ENCODE measurements at regions not wholly inside any gene's neighbourhood (a gene's known extent, or its start where the extent isn't known, plus 50 kb on each side); places are given as distances from the start of the nearest gene placed in this dataset.
A peak's percentile ranks its signal among the peaks of the same experiment; 100 is the strongest.

DNA sequence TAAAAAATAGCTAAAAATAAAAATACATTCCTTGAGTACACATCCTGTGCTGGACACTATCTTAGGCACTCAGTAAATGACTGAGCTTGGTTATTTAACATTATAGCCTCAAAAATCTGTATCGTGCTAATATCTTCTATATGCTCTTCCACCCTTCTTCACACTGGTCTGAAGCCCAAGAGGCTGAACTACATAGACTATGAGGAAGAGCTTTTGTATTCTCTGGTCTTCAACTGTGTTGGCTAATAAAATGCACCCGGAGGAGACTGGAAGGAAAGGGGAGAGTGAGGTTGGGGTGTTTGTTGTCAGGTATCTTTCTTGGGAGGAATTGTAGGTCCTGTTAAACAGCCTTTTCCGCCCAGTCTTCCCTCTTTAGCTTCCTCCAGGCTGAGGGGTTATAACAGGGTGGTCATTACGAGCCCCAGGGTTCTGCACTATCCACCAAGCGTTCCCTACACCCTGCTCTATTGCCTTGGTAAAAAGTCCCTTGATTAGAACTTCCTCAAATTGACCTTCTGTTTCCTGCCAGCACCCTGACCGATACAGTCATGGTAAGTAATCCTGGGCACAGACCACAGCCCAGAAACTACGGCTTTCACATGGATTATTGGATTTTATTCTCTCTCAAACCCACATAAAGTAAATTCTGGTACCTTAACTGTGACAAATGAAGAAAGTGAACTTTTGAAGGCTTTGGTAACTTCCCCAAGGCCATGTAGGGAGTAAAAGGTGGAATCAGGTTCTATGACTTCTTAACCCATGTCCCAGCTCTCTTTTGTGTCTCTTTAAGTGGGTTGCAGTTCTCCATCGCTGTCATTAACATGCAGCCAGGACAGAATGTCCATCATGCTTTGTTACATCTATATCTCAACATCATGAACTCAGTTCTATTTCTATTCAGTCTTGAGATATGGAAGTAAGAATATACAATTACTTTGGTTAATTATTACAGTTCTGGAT is 71.3 kb downstream of the PTHLH start:
- H2BK5ac ChIP-seq (ENCODE audit: low read depth, low read length, poor library complexity, severe bottlenecking), result no peak overlapping the region
- H3K4ac ChIP-seq (ENCODE audit: low read depth, low read length), result no peak overlapping the region; the same call in 1 of the 2 replicates
- H4K20me1 ChIP-seq (ENCODE audit: insufficient read depth, low read length), result no peaks in the 10 kb centered on the region
- intact Hi-C loops (cut with micrococcal nuclease), result no loop called here
- no peak overlapping the region for H4K8ac ChIP-seq (ENCODE audit: low read depth in 2 of 2, low read length in 2 of 2)
- no peaks in the 10 kb centered on the region; the same call in 1 of the 2 replicates for H3K9me1 ChIP-seq (ENCODE audit: insufficient read depth, low read length)
- ChIA-PET POLR2A (ENCODE audit: unreplicated experiment) (no interaction called here), CTCF (no interaction called here)
- H3K56ac ChIP-seq (ENCODE audit: extremely low read depth, insufficient read depth, low read length), result no peak overlapping the region
- H3K23ac ChIP-seq (ENCODE audit: low read depth, low read length), result no peak overlapping the region
- BruUV-seq (replicated peaks), result no TSS peak
- no peak overlapping the region for H4K5ac ChIP-seq (ENCODE audit: low read depth, low read length)
- no peak overlapping the region for H3K4me2 ChIP-seq (ENCODE audit: low read depth, low read length)
- H3K14ac ChIP-seq (replicated peaks; ENCODE audit: low read depth, low read length), result no peak overlapping the region
- dilution Hi-C loops (cut with HindIII; ENCODE audit: low sequenced_read_pairs, unreplicated experiment), result no loop called here
- H2AK5ac ChIP-seq (ENCODE audit: low read depth, low read length), result peak overlapping the region; percentile 52
- no peak overlapping the region for H3K4me3 ChIP-seq (ENCODE audit: insufficient read depth, low read depth, low read length)
- no peaks in the 10 kb centered on the region for H3K36me3 ChIP-seq (ENCODE audit: control insufficient read depth, insufficient read depth, low read length)
- TF ChIP-seq CHD1 (IDR thresholded peaks at IDR 0.05; ENCODE audit: low read depth, low read length), result no peak
- TF ChIP-seq CEBPB (IDR thresholded peaks at IDR 0.05; ENCODE audit: low read depth, low read length), result no peak
- TF ChIP-seq MAZ (IDR thresholded peaks at IDR 0.05; ENCODE audit: borderline replicate concordance, low read depth, low read length), result no peak
- TF ChIP-seq NFE2L2 (IDR thresholded peaks at IDR 0.05; ENCODE audit: low read depth, low read length), result no peak
- no peak for TF ChIP-seq MAFK (IDR thresholded peaks at IDR 0.05; ENCODE audit: low read depth, low read length)
- H3K9me3 ChIP-seq (ENCODE audit: control insufficient read depth, insufficient read depth, low read length), result no peaks in the 10 kb centered on the region
- H2BK15ac ChIP-seq (ENCODE audit: low read depth, low read length), result peak overlapping the region; percentile 61; the same call in 1 of the 3 replicates
- DNase-seq (no peak), ATAC-seq (ENCODE audit: low read depth) (no peak)
- H3K79me1 ChIP-seq (ENCODE audit: low read depth in 1 of 2, low read length in 2 of 2), result no peaks in the 10 kb centered on the region
- H3K4me1 ChIP-seq (ENCODE audit: control insufficient read depth, insufficient read depth, low read length), result peaks cover 4% of the 10 kb centered on the region; the same call in 1 of the 2 replicates
- H4K91ac ChIP-seq (ENCODE audit: insufficient read depth, low read depth, low read length), result no peak overlapping the region; the same call in 1 of the 2 replicates
- in situ Hi-C loops (cut with MboI; ENCODE audit: low sequenced_read_pairs), result no loop called here
- peak overlapping the region; percentile 12 for H3K18ac ChIP-seq (ENCODE audit: low read depth, low read length)
- no peak overlapping the region for H2AK9ac ChIP-seq (replicated peaks; ENCODE audit: low read depth, low read length, poor library complexity)
- H2BK20ac ChIP-seq (ENCODE audit: low read depth, low read length), result peak overlapping the region; percentile 32; the same call in 1 of the 2 replicates
- WGBS, 2 experiments (ENCODE audit: extremely low coverage in 2 of 2, insufficient read length in 1 of 2), result 100% methylated on average over 1 of the region's 8 CpGs; no CpG with 5 or more reads in 1 of the 2 experiments
- H2BK120ac ChIP-seq (ENCODE audit: low read depth, low read length), result peak overlapping the region; percentile 21
- H2AFZ ChIP-seq (replicated peaks; ENCODE audit: low read length, poor library complexity), result no peak overlapping the region
- H3K27ac ChIP-seq (ENCODE audit: insufficient read depth, low read length), result no peak overlapping the region
- no peak overlapping the region for H3K9ac ChIP-seq (ENCODE audit: low read depth, low read length)
- no peaks in the 10 kb centered on the region for H3K27me3 ChIP-seq (ENCODE audit: control insufficient read depth, insufficient read depth, low read length)

All from IMR-90 (cell line).